Nephron progenitor cell (in vitro differentiated cells): ENCODE measurements at regions not wholly inside any gene's neighbourhood (a gene's known extent, or its start where the extent isn't known, plus 50 kb on each side); places are given as distances from the start of the nearest gene placed in this dataset.

ENCODE experiments used
- DNase-seq: peaks from one replicate; pipeline ENCODE4 v3.0.0; 2021
- H3K27ac Mint-ChIP-seq: 2 replicates; pipeline ENCODE4 v1.8.0; 2021; ENCODE audit warnings: mild to moderate bottlenecking, moderate library complexity, mixed read lengths
- H3K27me3 Mint-ChIP-seq: 2 replicates; pipeline ENCODE4 v1.8.0; 2021; ENCODE audit warnings: mild to moderate bottlenecking, low read depth, mixed read lengths; ENCODE audit not compliant: poor library complexity
- H3K36me3 Mint-ChIP-seq: 2 replicates; pipeline ENCODE4 v1.8.0; 2021; ENCODE audit warnings: low read depth, mixed read lengths
- H3K4me1 Mint-ChIP-seq: 2 replicates; pipeline ENCODE4 v1.8.0; 2021; ENCODE audit warnings: mixed read lengths
- H3K4me3 Mint-ChIP-seq: 2 replicates; pipeline ENCODE4 v1.8.0; 2021; ENCODE audit warnings: mild to moderate bottlenecking, moderate library complexity, mixed read lengths
- H3K9me3 Mint-ChIP-seq: 2 replicates; pipeline ENCODE4 v1.8.0; 2021; ENCODE audit warnings: mild to moderate bottlenecking, moderate library complexity, mixed read lengths
- CTCF ChIP-seq: fragments of 200-600 bp; sonication (generic); IDR thresholded peaks from 2 replicates; pipeline ENCODE4 v1.5.0; 2021; ENCODE audit warnings: antibody characterized with exemption

- no peak overlapping the region for H3K4me3 Mint-ChIP-seq
- peaks cover 5% of the 10 kb centered on the region for H3K4me1 Mint-ChIP-seq
- no peak for DNase-seq
- H3K27me3 Mint-ChIP-seq, result peaks cover 3% of the 10 kb centered on the region
- no peak overlapping the region for H3K27ac Mint-ChIP-seq
- peaks cover 7% of the 10 kb centered on the region for H3K9me3 Mint-ChIP-seq
- no peaks in the 10 kb centered on the region for H3K36me3 Mint-ChIP-seq
- no peak for TF ChIP-seq CTCF
Observed at GRCh38 chr3:182094321-182094720, 382.6 kb downstream of the SOX2 start.

GRCh38 chr3:182104881-182105280, 393.2 kb downstream of the SOX2 start:
- DNase-seq, result no peak
- Mint-ChIP-seq H3K27ac (no peak overlapping the region), H3K27me3 (peaks cover 5% of the 10 kb centered on the region), H3K9me3 (peaks cover 24% of the 10 kb centered on the region), H3K4me3 (no peak overlapping the region), H3K4me1 (peaks cover 5% of the 10 kb centered on the region), H3K36me3 (peaks cover 15% of the 10 kb centered on the region)
- no peak for TF ChIP-seq CTCF

GRCh38 chr3:182105875-182106274, 394.1 kb downstream of the SOX2 start:
- H3K27me3 Mint-ChIP-seq, result peaks cover 5% of the 10 kb centered on the region
- H3K36me3 Mint-ChIP-seq, result peaks cover 11% of the 10 kb centered on the region
- H3K4me1 Mint-ChIP-seq, result peaks cover 5% of the 10 kb centered on the region
- H3K4me3 Mint-ChIP-seq, result no peak overlapping the region
- DNase-seq, result no peak
- no peak overlapping the region for H3K27ac Mint-ChIP-seq
- peaks cover 19% of the 10 kb centered on the region for H3K9me3 Mint-ChIP-seq
- no peak for TF ChIP-seq CTCF

- H3K9me3 Mint-ChIP-seq, result peaks cover 4% of the 10 kb centered on the region
- no peak for TF ChIP-seq CTCF
- no peak overlapping the region for H3K4me3 Mint-ChIP-seq
- peaks cover 3% of the 10 kb centered on the region for H3K27me3 Mint-ChIP-seq
- no peaks in the 10 kb centered on the region for H3K36me3 Mint-ChIP-seq
- peaks cover 5% of the 10 kb centered on the region for H3K4me1 Mint-ChIP-seq
- DNase-seq, result no peak
- no peak overlapping the region for H3K27ac Mint-ChIP-seq
Observed at GRCh38 chr3:182108371-182108770, 396.6 kb downstream of the SOX2 start.

- Mint-ChIP-seq H3K4me1 (no peaks in the 10 kb centered on the region), H3K36me3 (no peaks in the 10 kb centered on the region), H3K9me3 (peaks cover 4% of the 10 kb centered on the region), H3K27me3 (peaks cover 3% of the 10 kb centered on the region), H3K27ac (no peak overlapping the region), H3K4me3 (no peak overlapping the region)
- no peak for DNase-seq
- TF ChIP-seq CTCF, result no peak
Observed at GRCh38 chr3:182111967-182112366, 400.2 kb downstream of the SOX2 start.

GRCh38 chr3:182115328-182116015, 403.7 kb downstream of the SOX2 start:
- no peak overlapping the region for H3K4me3 Mint-ChIP-seq
- H3K27ac Mint-ChIP-seq, result no peak overlapping the region
- H3K9me3 Mint-ChIP-seq, result no peaks in the 10 kb centered on the region
- no peaks in the 10 kb centered on the region for H3K36me3 Mint-ChIP-seq
- no peak for DNase-seq
- H3K27me3 Mint-ChIP-seq, result no peaks in the 10 kb centered on the region
- no peak for TF ChIP-seq CTCF
- H3K4me1 Mint-ChIP-seq, result peaks cover 5% of the 10 kb centered on the region
